Activated gamma-delta T cell (primary cell): ENCODE measurements at regions not wholly inside any gene's neighbourhood (a gene's known extent, or its start where the extent isn't known, plus 50 kb on each side); places are given as distances from the start of the nearest gene placed in this dataset.

Experiments
- DNase-seq: peaks from one replicate; lab custom pipeline; 2025; lab: John Stamatoyannopoulos, UW

DNA sequence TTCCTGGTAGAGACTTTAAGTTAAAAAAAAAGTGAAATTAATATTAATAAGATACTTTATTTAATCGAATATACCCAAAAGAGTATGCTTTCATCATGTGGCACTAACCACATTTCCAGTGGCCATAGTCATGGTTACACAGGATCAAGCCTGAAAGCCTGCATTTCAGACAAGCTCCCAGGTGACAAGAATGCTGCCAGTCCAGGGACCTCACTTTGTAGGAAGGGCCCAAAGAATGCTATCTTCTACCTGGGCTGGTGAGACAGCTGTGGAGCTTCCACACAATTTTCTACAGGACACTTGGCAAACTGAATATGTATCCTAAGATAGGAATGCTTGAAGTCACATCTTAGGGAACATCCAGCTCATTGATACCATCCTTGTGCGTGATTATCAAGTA, 203.8 kb downstream of the AUH start:
- no peak for DNase-seq

DNA sequence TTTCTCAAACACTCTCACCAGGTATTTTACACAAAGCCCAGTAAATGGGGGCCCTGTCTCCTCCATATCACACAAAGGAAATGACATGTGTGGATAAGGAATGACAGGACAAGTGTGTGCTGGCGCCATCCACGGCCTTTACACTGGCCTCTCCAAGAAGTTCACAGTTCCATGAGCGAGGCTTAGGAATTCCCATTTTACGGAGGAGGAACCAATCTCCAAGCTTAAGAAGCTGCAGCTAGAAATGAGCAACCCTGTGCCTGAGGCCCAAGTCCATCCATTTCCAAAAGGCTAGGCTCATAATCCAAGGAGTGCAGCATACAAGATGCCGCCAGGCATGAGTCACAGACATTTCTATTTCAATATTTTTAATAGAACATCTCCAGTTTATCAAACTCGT, 203.4 kb downstream of the AUH start:
- no peak for DNase-seq

DNA sequence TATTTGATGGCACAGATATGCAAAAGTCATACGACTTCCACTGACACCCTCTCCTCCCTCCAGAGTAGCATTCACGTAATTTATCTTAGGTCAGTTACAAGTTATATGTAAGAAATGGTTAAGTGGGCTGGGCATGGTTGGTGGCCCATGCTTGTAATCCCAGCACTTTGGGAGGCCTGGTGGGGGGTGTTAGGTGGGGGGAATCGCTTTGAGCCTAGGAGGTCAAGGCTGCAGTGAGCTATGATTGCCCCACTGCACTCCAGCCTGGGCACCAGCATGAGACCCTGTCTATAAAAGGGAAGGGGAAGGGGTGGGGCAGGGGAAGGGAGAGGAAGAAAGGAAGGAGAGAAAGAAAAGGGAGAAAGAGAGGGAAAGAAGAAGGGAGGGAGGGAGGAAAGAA, 202.8 kb downstream of the AUH start:
- DNase-seq, result no peak

DNA sequence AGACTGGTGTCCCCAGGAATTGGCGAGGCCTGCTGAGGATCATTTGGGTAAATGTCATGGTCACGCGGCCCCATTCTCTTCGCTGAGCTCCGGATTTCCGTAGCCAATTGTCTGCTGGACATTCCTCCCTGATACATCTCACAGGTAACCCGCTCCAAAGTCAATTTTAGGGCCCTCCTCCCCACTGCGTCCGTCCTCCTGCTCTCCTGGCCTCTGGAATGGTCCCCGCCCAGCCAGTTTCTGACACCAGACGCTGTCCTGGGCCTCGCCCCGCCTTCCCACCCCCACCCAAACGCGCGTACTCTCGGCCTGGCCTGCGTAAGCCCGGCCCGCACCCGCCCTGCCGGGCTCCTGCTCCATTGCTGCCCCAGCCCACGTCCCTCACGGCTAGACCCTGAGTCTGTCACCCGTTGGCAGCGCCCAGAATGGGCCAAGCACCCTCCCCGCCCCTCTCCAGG, 202.0 kb downstream of the AUH start:
- DNase-seq, result no peak

DNA sequence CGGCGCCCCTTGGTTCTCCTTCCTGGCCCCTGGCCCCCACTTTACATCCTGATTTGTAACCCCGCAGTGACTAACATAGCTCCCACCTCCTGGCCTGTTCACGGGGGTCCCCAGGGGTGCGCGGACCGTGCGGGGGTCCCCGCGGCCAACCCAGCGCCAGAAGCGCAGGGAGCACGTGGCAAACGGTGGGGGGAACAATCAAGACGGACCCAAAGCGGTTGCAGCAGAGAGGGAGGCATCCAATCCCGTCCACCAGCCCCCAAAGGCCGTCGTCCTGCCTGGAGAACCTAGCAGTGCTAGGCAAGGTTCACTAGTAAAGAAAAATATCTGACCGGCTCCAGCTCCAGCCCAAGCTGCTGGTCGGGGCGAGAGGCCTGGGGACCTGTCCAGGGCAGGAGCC, 201.5 kb downstream of the AUH start:
- DNase-seq, result no peak

DNA sequence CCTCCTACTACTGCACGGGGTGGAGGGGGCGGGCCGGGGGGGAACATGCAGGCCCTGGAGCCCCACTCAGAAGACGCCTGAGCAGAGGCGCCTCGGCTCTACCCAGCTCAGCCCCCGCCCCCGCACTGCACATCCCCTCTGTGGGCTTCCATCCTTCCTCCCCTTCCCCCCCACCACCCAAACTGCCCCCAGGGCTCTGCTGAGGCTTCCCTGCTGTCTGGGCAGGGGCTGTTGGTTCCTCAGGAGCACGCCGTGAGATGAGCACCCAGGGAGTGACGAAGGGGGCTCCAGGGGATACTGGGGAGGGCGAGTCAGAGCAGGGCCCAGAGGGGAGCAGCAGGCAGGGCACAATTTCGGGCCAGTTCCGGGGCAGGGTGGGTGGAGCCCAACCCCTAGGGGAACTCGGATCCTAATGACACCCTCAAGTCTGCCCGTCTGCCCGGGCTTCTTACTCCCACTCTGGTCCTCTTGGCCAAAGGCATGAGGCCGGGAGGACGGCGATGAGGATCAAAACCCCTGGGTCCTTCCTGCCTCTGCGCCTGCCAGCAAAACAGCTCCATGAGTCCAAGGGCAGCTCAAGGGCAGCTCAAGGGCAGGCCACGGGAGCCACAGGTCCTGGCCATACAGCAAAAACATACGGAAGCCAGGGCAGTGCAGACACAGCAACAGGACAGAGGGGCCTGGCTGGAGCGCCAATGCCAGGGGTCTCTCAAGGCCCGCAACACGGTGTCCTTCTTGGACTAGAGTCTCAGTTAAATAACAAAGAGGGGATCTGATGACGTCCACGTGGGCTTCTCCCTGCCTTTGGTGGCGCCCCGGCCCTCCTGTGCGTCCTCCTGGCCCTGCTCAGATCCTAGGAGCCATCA, 200.9 kb downstream of the AUH start:
- DNase-seq, result no peak

DNA sequence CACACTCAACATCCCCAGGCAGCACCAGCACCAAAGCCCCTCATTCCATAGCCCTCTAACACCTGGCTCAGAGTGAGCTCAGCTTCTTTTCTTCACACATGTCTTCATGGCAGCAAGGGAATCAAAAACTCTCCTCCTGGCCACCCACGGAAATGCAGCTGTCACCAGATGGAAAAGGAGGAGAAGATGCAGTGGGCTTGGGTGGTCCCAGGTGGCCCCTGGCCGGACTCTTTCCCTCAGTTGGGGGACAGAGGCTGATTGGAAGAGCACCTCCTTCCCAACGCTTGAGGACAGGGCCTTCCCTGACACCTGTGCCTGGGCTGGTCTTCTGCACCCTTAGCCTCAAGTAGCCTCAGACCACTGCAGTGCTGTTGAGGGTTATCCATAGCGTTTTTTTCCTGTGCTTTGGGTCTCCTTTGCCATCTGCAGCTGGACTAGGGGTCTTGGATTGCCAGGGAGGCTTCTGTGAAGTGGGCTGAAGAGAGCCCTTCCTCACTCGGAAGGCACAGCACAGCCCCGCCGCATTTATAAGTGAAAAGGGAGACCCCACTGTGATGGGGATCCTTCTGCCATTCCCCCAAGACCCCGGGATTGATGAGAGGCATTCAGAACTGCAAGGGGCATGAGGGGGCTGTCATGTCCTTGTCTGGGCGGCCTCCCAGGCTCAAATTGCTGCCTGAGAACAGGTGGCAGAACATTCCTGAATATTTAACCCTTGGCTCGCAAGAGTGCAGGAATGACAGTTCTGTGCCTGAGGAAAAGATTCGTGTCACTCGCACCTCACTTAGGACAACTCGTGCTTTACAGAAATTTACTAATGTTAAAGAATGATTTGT, 200.0 kb downstream of the AUH start:
- DNase-seq, result no peak

DNA sequence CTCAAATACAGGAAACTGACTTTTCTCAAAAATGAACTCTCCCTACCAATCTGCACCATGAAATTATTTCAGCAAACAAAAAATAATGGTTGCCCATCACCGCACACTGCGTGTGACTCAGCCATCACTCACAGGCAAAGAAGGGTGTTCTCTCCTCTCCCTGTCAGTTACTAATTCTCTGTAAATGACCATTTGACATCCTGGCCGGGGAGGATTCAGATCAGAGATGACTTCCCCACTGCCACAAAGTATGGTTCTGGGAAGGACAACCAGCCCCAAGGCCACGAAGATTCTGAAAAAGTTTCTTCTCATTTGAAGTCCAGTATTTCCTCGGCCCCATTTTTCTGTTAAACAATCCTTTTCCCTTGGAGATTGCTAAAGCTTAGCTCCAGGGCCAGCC, 199.4 kb downstream of the AUH start:
- DNase-seq, result no peak

DNA sequence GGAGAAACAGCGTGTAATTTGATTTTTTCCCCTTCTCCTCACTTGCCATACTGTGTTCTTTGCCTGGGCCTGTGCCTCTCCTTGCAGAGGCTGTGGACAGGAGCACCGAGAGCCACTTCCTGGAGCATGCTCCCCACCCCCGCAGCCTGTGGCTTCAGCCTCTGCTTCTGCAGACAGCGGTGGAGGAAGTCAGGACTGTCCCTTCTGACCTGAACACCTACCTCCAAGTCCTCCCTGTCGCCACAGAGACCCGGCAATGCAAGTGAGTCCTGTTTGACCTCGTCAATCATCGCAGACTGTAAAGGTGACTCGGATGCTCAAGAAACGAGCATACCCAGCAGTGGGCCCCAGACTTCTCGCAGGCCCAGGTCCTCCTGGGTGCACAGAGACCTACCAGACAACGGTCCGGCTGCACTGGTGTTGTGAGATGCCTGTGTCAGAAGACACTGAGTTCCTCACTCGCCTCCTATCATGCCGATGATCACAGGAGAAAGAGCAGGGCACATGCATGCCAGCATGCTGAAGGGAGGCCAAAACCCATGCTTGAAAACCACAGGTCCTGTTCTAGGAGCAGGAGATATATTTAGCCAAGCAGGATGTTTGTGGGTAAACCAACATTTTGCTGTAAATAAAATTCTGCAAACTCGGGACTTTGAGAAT, 198.8 kb downstream of the AUH start:
- DNase-seq, result no peak

DNA sequence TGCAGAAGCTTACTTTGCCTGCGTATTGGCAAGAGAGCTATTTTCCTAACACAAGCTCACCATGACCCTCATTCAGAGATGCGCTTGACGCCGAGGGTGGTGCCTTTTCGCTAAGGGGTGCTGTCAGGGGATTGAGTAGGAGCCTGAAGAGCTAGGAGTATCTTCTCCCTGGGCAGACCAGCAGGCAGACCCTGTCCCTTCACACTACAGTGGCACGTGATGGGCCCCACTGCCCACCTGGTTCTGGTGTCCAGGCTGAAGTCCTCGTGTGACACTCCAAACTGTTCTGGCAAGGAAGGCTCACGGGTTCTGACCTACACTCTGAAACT, 198.3 kb downstream of the AUH start:
- DNase-seq, result no peak

DNA sequence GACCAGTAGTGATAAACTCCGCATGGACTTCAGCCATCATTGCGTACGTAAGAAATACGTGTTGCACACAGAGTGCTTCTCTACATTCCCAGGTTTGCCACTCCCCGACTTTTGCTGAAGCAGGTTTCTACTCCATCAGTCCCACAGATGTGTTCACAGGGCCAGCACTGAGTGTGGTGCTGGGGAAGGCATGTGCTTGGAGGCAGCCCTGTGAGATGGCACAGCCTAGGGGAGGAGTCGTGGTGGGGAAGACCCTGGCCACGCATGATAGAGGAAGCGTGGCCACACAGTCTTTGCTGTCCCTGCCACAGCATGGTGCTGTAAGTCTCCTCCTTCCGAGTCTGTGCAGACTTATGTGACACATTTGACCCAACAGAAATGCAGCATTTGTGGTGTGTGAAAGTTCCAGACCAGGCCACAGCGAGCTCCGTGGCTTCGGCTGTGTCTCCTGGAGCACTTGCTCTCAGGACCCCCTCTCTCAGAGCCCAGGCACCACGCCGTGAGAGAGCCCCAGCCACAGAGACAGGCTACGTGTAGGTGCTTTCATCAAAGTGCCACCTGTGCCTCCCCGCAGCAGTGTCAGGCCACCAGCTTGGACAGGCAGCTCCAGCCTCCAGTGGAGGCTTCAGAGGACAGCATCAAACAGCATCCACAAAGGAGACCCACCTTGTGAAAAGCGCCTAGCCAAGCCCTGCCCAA, 197.8 kb downstream of the AUH start:
- no peak for DNase-seq
